PC-3 (cell line): ENCODE measurements at regions not wholly inside any gene's neighbourhood (a gene's known extent, or its start where the extent isn't known, plus 50 kb on each side); places are given as distances from the start of the nearest gene placed in this dataset.

Source experiments
- ATAC-seq: fragments of 200-7000 bp; cut with Tn5 transposase; 2 replicates; pipeline ENCODE4 v1.9.1; 2020; ENCODE audit warnings: mild to moderate bottlenecking, moderate library complexity
- BruUV-seq: library from RNA; stranded (reverse); fragments of 400-500 nt; replicated peaks from 2 replicates; lab custom pipeline; 2021; lab: Mats Ljungman, UMichigan
- CTCF ChIA-PET: fragments of 300-600 bp; sonication (Branson Sonifier 250); formaldehyde crosslinking; loops from one replicate; lab custom pipeline; 2022; ENCODE audit warnings: antibody characterized with exemption; lab: Charles Lee
- POLR2A ChIA-PET: fragments of 300-600 bp; sonication (Branson Sonifier 250); formaldehyde crosslinking; loops from one replicate; lab custom pipeline; 2022; ENCODE audit warnings: antibody characterized with exemption; ENCODE audit not compliant: unreplicated experiment; lab: Charles Lee
- DNase-seq: peaks from one replicate; pipeline ENCODE4 v3.0.0-alpha.2; 2015
- H2AFZ ChIP-seq: fragments of 300-600 bp; sonication (generic); 2 replicates; pipeline ENCODE4 v1.6.0; 2016; ENCODE audit warnings: antibody characterized with exemption, low read length
- H3F3A ChIP-seq: fragments of 300-600 bp; sonication (generic); one replicate; pipeline ENCODE4 v1.6.0; 2017; ENCODE audit warnings: antibody characterized with exemption, low read length, control low read depth, mild to moderate bottlenecking; ENCODE audit not compliant: unreplicated experiment
- H3K27ac ChIP-seq: fragments of 300-600 bp; sonication (generic); 2 replicates; pipeline ENCODE4 v1.5.1; 2016; ENCODE audit warnings: mild to moderate bottlenecking, low read length
- H3K27me3 ChIP-seq: fragments of 300-600 bp; sonication (generic); 2 replicates; pipeline ENCODE4 v1.6.1; 2016; ENCODE audit warnings: low read length, mixed read lengths
- H3K36me3 ChIP-seq: fragments of 300-600 bp; sonication (generic); 2 replicates; pipeline ENCODE4 v1.6.1; 2016; ENCODE audit warnings: low read depth, mixed run types, low read length, mixed read lengths
- H3K4me1 ChIP-seq: fragments of 300-600 bp; sonication (generic); 2 replicates; pipeline ENCODE4 v1.5.1; 2016; ENCODE audit warnings: low read length; ENCODE audit not compliant: insufficient read depth
- H3K4me2 ChIP-seq: fragments of 300-600 bp; sonication (generic); 2 replicates; pipeline ENCODE4 v1.6.0; 2016; ENCODE audit warnings: low read length
- H3K4me3 ChIP-seq: fragments of 300-600 bp; sonication (generic); 2 replicates; pipeline ENCODE4 v1.5.1; 2016; ENCODE audit warnings: mild to moderate bottlenecking, low read length, mixed read lengths
- H3K79me2 ChIP-seq: fragments of 300-600 bp; sonication (generic); 2 replicates; pipeline ENCODE4 v1.6.1; 2017; ENCODE audit warnings: low read length, mixed read lengths
- H3K9ac ChIP-seq: fragments of 300-600 bp; sonication (generic); 2 replicates; pipeline ENCODE4 v1.6.0; 2016; ENCODE audit warnings: mild to moderate bottlenecking, low read length
- H3K9me2 ChIP-seq: fragments of 300-600 bp; sonication (generic); replicated peaks from 2 replicates; pipeline ENCODE4 v1.6.1; 2016; ENCODE audit warnings: mixed run types, low read length, mixed read lengths
- H3K9me3 ChIP-seq: fragments of 300-600 bp; sonication (generic); 2 replicates; pipeline ENCODE4 v1.6.1; 2016; ENCODE audit warnings: low read length, mixed read lengths
- H4K20me1 ChIP-seq: fragments of 300-600 bp; sonication (generic); 2 replicates; pipeline ENCODE4 v1.6.1; 2016; ENCODE audit warnings: low read length, mixed read lengths
- EZH2 ChIP-seq: fragments of 300-600 bp; sonication (generic); IDR thresholded peaks from one replicate; pipeline ENCODE4 v1.6.1; 2017; ENCODE audit warnings: antibody characterized with exemption, mild to moderate bottlenecking, low read length; ENCODE audit not compliant: unreplicated experiment
- EZH2phosphoT487 ChIP-seq: fragments of 300-600 bp; sonication (generic); IDR thresholded peaks from 2 replicates; pipeline ENCODE4 v1.6.1; 2018; ENCODE audit warnings: mild to moderate bottlenecking, antibody characterized with exemption, low read length, borderline replicate concordance
- intact Hi-C: fragments of 100-400 bp; cut with micrococcal nuclease; formaldehyde crosslinking; loops from 2 replicates; pipeline ENCODE4 v1.9.0; 2023
- TF ChIP-seq, protein P1 (sequence below): fragments of 300-600 bp; sonication (generic); conservative IDR thresholded peaks from 2 replicates; pipeline ENCODE4 v1.5.1; 2017; ENCODE audit warnings: antibody characterized with exemption, low read depth, mild to moderate bottlenecking, low read length

DNA sequence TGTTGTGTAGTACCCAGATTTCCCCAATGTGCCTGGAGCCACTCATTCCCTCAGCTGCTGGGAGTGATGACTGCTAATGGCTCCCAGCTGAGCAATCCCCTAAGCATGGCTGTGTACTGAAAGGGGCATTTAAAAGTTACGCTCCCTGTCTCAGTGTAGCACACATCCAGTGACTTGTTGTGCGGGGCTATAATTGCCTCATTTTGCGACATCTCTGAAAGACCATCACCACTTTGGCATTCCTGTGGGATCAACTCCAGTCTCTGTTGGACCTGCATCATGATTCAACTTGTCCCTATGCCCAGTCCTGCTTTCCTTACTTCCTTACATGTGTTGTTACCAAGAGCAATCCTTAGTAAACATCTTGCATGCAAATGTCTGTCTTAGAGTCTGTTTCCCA lies 201.2 kb upstream of the MPDZ start:
- no peaks in the 10 kb centered on the region for H3K27me3 ChIP-seq
- ATAC-seq (no peak), DNase-seq (no peak)
- H3K27ac ChIP-seq, result no peak overlapping the region
- H3K9me2 ChIP-seq, result no peaks in the 10 kb centered on the region
- H3K36me3 ChIP-seq, result no peaks in the 10 kb centered on the region
- ChIA-PET POLR2A (no interaction called here), CTCF (no interaction called here)
- H4K20me1 ChIP-seq, result no peaks in the 10 kb centered on the region
- H3F3A ChIP-seq, result no peaks in the 10 kb centered on the region
- BruUV-seq, result no TSS peak
- H3K4me3 ChIP-seq, result no peak overlapping the region
- H3K4me2 ChIP-seq, result no peak overlapping the region
- H3K79me2 ChIP-seq, result no peaks in the 10 kb centered on the region
- H3K4me1 ChIP-seq, result peaks cover 11% of the 10 kb centered on the region
- TF ChIP-seq, protein P1, sequence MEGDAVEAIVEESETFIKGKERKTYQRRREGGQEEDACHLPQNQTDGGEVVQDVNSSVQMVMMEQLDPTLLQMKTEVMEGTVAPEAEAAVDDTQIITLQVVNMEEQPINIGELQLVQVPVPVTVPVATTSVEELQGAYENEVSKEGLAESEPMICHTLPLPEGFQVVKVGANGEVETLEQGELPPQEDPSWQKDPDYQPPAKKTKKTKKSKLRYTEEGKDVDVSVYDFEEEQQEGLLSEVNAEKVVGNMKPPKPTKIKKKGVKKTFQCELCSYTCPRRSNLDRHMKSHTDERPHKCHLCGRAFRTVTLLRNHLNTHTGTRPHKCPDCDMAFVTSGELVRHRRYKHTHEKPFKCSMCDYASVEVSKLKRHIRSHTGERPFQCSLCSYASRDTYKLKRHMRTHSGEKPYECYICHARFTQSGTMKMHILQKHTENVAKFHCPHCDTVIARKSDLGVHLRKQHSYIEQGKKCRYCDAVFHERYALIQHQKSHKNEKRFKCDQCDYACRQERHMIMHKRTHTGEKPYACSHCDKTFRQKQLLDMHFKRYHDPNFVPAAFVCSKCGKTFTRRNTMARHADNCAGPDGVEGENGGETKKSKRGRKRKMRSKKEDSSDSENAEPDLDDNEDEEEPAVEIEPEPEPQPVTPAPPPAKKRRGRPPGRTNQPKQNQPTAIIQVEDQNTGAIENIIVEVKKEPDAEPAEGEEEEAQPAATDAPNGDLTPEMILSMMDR, result no peak
- no peak for TF ChIP-seq EZH2
- TF ChIP-seq EZH2phosphoT487, result no peak
- no peaks in the 10 kb centered on the region for H3K9me3 ChIP-seq
- H2AFZ ChIP-seq, result no peak overlapping the region
- intact Hi-C loops, result no loop called here
- H3K9ac ChIP-seq, result no peak overlapping the region

DNA sequence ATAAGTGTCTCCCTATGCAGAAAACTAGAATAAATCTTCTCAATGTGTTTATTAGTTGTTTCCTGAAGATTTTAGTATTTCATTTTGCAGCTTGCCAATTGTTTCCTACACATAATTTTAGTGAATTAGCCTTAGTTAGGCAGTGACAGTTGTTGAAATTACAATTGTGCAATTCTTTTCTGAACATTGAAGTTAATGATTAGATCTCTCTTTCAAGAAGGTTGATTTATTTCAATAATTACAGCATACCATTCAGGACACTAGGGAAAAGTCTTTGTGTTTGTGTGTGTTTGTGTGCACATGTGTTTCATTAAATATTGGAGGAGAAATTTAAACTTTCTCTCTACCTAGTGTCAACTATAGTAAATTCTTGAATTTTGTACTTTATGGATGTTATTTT lies 199.6 kb upstream of the MPDZ start:
- ChIA-PET POLR2A (no interaction called here), CTCF (no interaction called here)
- no peaks in the 10 kb centered on the region for H3K4me1 ChIP-seq
- ATAC-seq (no peak), DNase-seq (no peak)
- no peaks in the 10 kb centered on the region for H3K27me3 ChIP-seq
- no peaks in the 10 kb centered on the region for H3K36me3 ChIP-seq
- intact Hi-C loops, result no loop called here
- H3K9me3 ChIP-seq, result no peaks in the 10 kb centered on the region
- no peaks in the 10 kb centered on the region for H3K79me2 ChIP-seq
- H3K4me3 ChIP-seq, result no peak overlapping the region
- no TSS peak for BruUV-seq
- H2AFZ ChIP-seq, result no peak overlapping the region
- H3F3A ChIP-seq, result no peaks in the 10 kb centered on the region
- no peaks in the 10 kb centered on the region for H4K20me1 ChIP-seq
- no peaks in the 10 kb centered on the region for H3K9me2 ChIP-seq
- H3K27ac ChIP-seq, result no peak overlapping the region
- H3K4me2 ChIP-seq, result no peak overlapping the region
- TF ChIP-seq, protein P1, result no peak
- TF ChIP-seq EZH2phosphoT487 (no peak), EZH2 (no peak)
- no peak overlapping the region for H3K9ac ChIP-seq

DNA sequence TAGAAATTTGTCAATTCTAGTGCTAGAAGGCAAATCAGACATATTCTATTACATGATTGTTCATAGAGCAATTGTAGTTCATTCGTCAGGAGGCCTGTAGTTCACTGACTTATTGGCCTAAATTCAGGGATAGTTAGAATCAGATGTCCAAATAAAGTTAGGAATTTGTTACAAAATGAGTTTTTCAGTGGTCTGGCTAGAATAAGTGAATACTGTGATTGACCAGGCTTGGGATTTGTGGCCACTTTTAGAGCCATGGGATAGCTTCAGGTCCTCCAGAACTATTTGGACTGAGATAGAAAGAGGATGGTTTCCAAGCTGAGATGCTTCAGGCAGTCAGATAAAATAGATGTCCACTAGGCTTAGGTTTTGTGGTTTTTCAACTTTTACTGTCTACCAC lies 199.1 kb upstream of the MPDZ start:
- H4K20me1 ChIP-seq, result no peaks in the 10 kb centered on the region
- CTCF ChIA-PET, result no interaction called here
- ATAC-seq (no peak), DNase-seq (no peak)
- H2AFZ ChIP-seq, result no peak overlapping the region
- POLR2A ChIA-PET, result no interaction called here
- H3K27ac ChIP-seq, result no peak overlapping the region
- no peaks in the 10 kb centered on the region for H3K9me2 ChIP-seq
- no peaks in the 10 kb centered on the region for H3K4me1 ChIP-seq
- H3K36me3 ChIP-seq, result no peaks in the 10 kb centered on the region
- TF ChIP-seq, protein P1, result no peak
- TF ChIP-seq EZH2 (no peak), EZH2phosphoT487 (no peak)
- H3K9ac ChIP-seq, result no peak overlapping the region
- H3K4me2 ChIP-seq, result no peak overlapping the region
- H3K27me3 ChIP-seq, result no peaks in the 10 kb centered on the region
- H3K4me3 ChIP-seq, result no peak overlapping the region
- intact Hi-C loops, result no loop called here
- no peaks in the 10 kb centered on the region for H3K79me2 ChIP-seq
- H3F3A ChIP-seq, result no peaks in the 10 kb centered on the region
- H3K9me3 ChIP-seq, result no peaks in the 10 kb centered on the region
- no TSS peak for BruUV-seq
